ENCODE measurements at regions not wholly inside any gene's neighbourhood (a gene's known extent, or its start where the extent isn't known, plus 50 kb on each side); places are given as distances from the start of the nearest gene placed in this dataset.
A peak's percentile ranks its signal among the peaks of the same experiment; 100 is the strongest.

DNA sequence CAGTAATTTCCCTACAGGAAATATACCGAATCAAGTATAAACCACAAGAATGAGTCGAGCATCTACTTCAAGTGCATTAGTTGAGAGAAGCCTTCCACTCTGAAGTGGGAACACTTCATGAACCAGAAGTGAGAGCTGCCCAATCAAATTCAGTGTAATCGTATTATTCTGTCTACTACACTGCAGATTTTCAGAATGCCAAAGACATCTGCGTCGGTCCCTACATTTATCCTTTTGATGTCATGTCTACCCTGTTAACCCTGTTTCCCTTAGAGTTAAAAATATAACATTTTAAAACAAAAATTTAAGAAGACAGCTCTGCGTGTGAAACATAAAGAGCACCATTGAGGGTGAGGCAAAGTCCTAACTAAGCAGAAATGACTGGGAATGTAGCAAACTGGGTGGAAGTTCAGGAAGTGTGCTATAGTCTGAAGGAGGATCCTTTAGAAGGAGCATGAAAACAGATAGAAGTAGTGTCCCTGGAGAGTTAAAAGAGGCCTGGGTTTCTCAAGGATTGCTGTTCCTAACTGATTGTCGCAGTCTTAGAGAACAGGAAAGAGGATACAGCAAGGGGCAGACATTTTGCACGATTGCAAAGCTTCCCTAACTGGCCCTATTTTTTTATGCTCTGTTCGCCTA lies 291.2 kb downstream of the PTPRC start:
- no peaks in the 10 kb centered on the region for H3K9me3 ChIP-seq (ENCODE audit: insufficient read depth, low read depth, low read length)
- peak overlapping the region; percentile 40 for H3K27ac ChIP-seq (ENCODE audit: low read depth, low read length)
- peak overlapping the region; percentile 48 for H3K4me3 ChIP-seq (ENCODE audit: insufficient read depth, low read depth, low read length)
- DNase-seq (ENCODE audit: low read depth) (peak; percentile 75), FAIRE-seq (no peak)
- H2AFZ ChIP-seq (ENCODE audit: low read depth, low read length), result no peak overlapping the region
- Mint-ChIP-seq H3K9me3 (ENCODE audit: unreplicated experiment) (no peaks in the 10 kb centered on the region), H3K4me3 (ENCODE audit: unreplicated experiment) (peak overlapping the region; percentile 78), H3K36me3 (ENCODE audit: low read depth, unreplicated experiment) (peaks cover 8% of the 10 kb centered on the region), H3K27ac (ENCODE audit: unreplicated experiment) (peak overlapping the region; percentile 92), H3K27me3 (ENCODE audit: low read depth, unreplicated experiment) (no peaks in the 10 kb centered on the region), H3K4me1 (ENCODE audit: low read depth, unreplicated experiment) (peaks cover 31% of the 10 kb centered on the region)
- H3K4me2 ChIP-seq (ENCODE audit: low read length), result peak overlapping the region; percentile 78
- TF ChIP-seq EZH2 (IDR thresholded peaks at IDR 0.05; ENCODE audit: insufficient read depth, low read length) (no peak), CTCF (IDR thresholded peaks at IDR 0.05; ENCODE audit: insufficient read depth, low read depth, low read length) (no peak)
- peak overlapping the region; percentile 34 for H3K9ac ChIP-seq (ENCODE audit: low read length)
- H3K4me1 ChIP-seq (ENCODE audit: insufficient read depth, low read length), result peaks cover 13% of the 10 kb centered on the region
- peaks cover 76% of the 10 kb centered on the region for H4K20me1 ChIP-seq (ENCODE audit: insufficient read depth, low read length)
- peaks cover 100% of the 10 kb centered on the region for H3K79me2 ChIP-seq (ENCODE audit: insufficient read depth, low read length)
- no peaks in the 10 kb centered on the region for H3K27me3 ChIP-seq (ENCODE audit: insufficient read depth, low read length)
- H3K36me3 ChIP-seq (ENCODE audit: insufficient read depth, low read length), result peaks cover 3% of the 10 kb centered on the region

- no peaks in the 10 kb centered on the region for H3K27me3 Mint-ChIP-seq (ENCODE audit: low read depth, unreplicated experiment)
- Histone ChIP-seq H3K4me2 (ENCODE audit: low read length) (peak overlapping the region; percentile 86), H3K4me3 (ENCODE audit: insufficient read depth, low read depth, low read length) (peak overlapping the region; percentile 61), H4K20me1 (ENCODE audit: insufficient read depth, low read length) (peaks cover 58% of the 10 kb centered on the region), H2AFZ (ENCODE audit: low read depth, low read length) (no peak overlapping the region), H3K9ac (ENCODE audit: low read length) (peak overlapping the region; percentile 73), H3K9me3 (ENCODE audit: insufficient read depth, low read depth, low read length) (no peaks in the 10 kb centered on the region), H3K36me3 (ENCODE audit: insufficient read depth, low read length) (no peaks in the 10 kb centered on the region), H3K27me3 (ENCODE audit: insufficient read depth, low read length) (no peaks in the 10 kb centered on the region), H3K79me2 (ENCODE audit: insufficient read depth, low read length) (peaks cover 99% of the 10 kb centered on the region), H3K27ac (ENCODE audit: low read depth, low read length) (peak overlapping the region; percentile 33), H3K4me1 (ENCODE audit: insufficient read depth, low read length) (peaks cover 13% of the 10 kb centered on the region)
- peak; percentile 35 for DNase-seq (ENCODE audit: low read depth)
- FAIRE-seq, result no peak
- peaks cover 20% of the 10 kb centered on the region for H3K4me1 Mint-ChIP-seq (ENCODE audit: low read depth, unreplicated experiment)
- H3K9me3 Mint-ChIP-seq (ENCODE audit: unreplicated experiment), result no peaks in the 10 kb centered on the region
- TF ChIP-seq EZH2 (IDR thresholded peaks at IDR 0.05; ENCODE audit: insufficient read depth, low read length), result no peak
- TF ChIP-seq CTCF (IDR thresholded peaks at IDR 0.05; ENCODE audit: insufficient read depth, low read depth, low read length), result no peak
- H3K27ac Mint-ChIP-seq (ENCODE audit: unreplicated experiment), result peak overlapping the region; percentile 82
- peaks cover 5% of the 10 kb centered on the region for H3K36me3 Mint-ChIP-seq (ENCODE audit: low read depth, unreplicated experiment)
- H3K4me3 Mint-ChIP-seq (ENCODE audit: unreplicated experiment), result peak overlapping the region; percentile 91
Observed at GRCh38 chr1:198932351-198932991, 293.6 kb downstream of the PTPRC start.

All from astrocyte (in vitro differentiated cells and primary cell).